Neural crest cell (in vitro differentiated cells): ENCODE measurements at regions not wholly inside any gene's neighbourhood (a gene's known extent, or its start where the extent isn't known, plus 50 kb on each side); places are given as distances from the start of the nearest gene placed in this dataset.

Source experiments
- DNase-seq: peaks from one replicate; pipeline ENCODE4 v3.0.0; 2021; ENCODE audit warnings: low read depth, mixed read lengths, low spot score
- H3K27ac Mint-ChIP-seq: one replicate; pipeline ENCODE4 v1.8.0; 2021; ENCODE audit warnings: mild to moderate bottlenecking, mixed read lengths; ENCODE audit not compliant: unreplicated experiment
- H3K27me3 Mint-ChIP-seq: 2 replicates; pipeline ENCODE4 v1.8.0; 2021; ENCODE audit warnings: low read depth, mild to moderate bottlenecking, mixed read lengths
- H3K36me3 Mint-ChIP-seq: 2 replicates; pipeline ENCODE4 v1.8.0; 2021; ENCODE audit warnings: low read depth, mild to moderate bottlenecking, mixed read lengths
- H3K4me1 Mint-ChIP-seq: 2 replicates; pipeline ENCODE4 v1.8.0; 2021; ENCODE audit warnings: mixed read lengths
- H3K4me3 Mint-ChIP-seq: one replicate; pipeline ENCODE4 v1.8.0; 2021; ENCODE audit warnings: mild to moderate bottlenecking, mixed read lengths
- H3K9me3 Mint-ChIP-seq: 2 replicates; pipeline ENCODE4 v1.8.0; 2021; ENCODE audit warnings: mixed read lengths
- CTCF ChIP-seq: fragments of 200-600 bp; sonication (generic); conservative IDR thresholded peaks from 2 replicates; pipeline ENCODE4 v1.5.0; 2021; ENCODE audit warnings: antibody characterized with exemption, mild to moderate bottlenecking

- no peak for TF ChIP-seq CTCF
- Mint-ChIP-seq H3K4me1 (peaks cover 44% of the 10 kb centered on the region), H3K4me3 (no peak overlapping the region), H3K27me3 (peaks cover 23% of the 10 kb centered on the region), H3K9me3 (no peaks in the 10 kb centered on the region), H3K27ac (peak overlapping the region; percentile 76), H3K36me3 (no peaks in the 10 kb centered on the region)
- no peak for DNase-seq
These were observed 51.9 kb upstream of the PTPRS start for GRCh38 chr19:5392486-5392885.

DNA sequence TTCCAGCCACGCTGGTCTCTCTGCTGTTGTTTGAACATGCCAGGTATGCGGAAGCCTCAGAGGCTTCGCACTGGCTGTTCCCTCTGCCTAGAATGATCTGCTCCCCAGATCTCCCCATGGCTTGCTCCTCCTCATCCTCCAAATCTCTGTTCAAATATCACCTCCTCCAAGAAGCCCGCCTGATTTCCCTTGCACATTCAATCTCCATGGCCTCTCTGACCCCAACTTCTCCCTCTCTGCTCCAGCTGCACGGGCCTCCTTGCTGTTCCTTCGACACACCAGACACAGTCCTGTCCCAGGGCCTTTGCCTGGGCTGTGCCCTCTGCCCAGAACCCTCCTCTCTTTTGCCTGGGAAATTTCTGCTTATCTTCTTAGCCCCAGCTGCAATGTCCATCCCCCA lies 52.5 kb upstream of the PTPRS start:
- Mint-ChIP-seq H3K27me3 (peaks cover 24% of the 10 kb centered on the region), H3K4me1 (peaks cover 50% of the 10 kb centered on the region), H3K27ac (peak overlapping the region; percentile 76), H3K4me3 (no peak overlapping the region), H3K9me3 (no peaks in the 10 kb centered on the region), H3K36me3 (no peaks in the 10 kb centered on the region)
- no peak for TF ChIP-seq CTCF
- DNase-seq, result no peak

GRCh38 chr19:5394551-5395505 lies 54.2 kb upstream of the PTPRS start:
- H3K27ac Mint-ChIP-seq, result peak overlapping the region; percentile 50
- peaks cover 19% of the 10 kb centered on the region for H3K27me3 Mint-ChIP-seq
- no peaks in the 10 kb centered on the region for H3K9me3 Mint-ChIP-seq
- no peak overlapping the region for H3K4me3 Mint-ChIP-seq
- TF ChIP-seq CTCF, result no peak
- peak; percentile 78 for DNase-seq
- H3K36me3 Mint-ChIP-seq, result no peaks in the 10 kb centered on the region
- peaks cover 52% of the 10 kb centered on the region for H3K4me1 Mint-ChIP-seq

- TF ChIP-seq CTCF, result no peak
- DNase-seq, result no peak
- Mint-ChIP-seq H3K9me3 (no peaks in the 10 kb centered on the region), H3K27ac (peak overlapping the region; percentile 81), H3K36me3 (no peaks in the 10 kb centered on the region), H3K4me3 (peak overlapping the region; percentile 16), H3K27me3 (peaks cover 21% of the 10 kb centered on the region), H3K4me1 (peaks cover 52% of the 10 kb centered on the region)
These were observed 54.9 kb upstream of the PTPRS start for GRCh38 chr19:5395556-5395955.

GRCh38 chr19:5396096-5396939 lies 55.7 kb upstream of the PTPRS start:
- Mint-ChIP-seq H3K36me3 (no peaks in the 10 kb centered on the region), H3K27me3 (peaks cover 26% of the 10 kb centered on the region), H3K27ac (peak overlapping the region; percentile 2), H3K4me1 (peaks cover 52% of the 10 kb centered on the region), H3K9me3 (no peaks in the 10 kb centered on the region), H3K4me3 (peak overlapping the region; percentile 16)
- DNase-seq, result no peak
- TF ChIP-seq CTCF, result no peak
